VCaP (cell line): ENCODE measurements at regions not wholly inside any gene's neighbourhood (a gene's known extent, or its start where the extent isn't known, plus 50 kb on each side); places are given as distances from the start of the nearest gene placed in this dataset.
"Not testable (repeated sequence)": the region's sequence is repeated elsewhere in the genome, so short reads cannot be mapped to it uniquely, and the experiment has no call there.

ENCODE experiments used
- H3K27ac ChIP-seq: fragments of 450-650 bp; 2 replicates; pipeline ENCODE4 v1.5.1; 2017
- CTCF ChIP-seq: fragments of 450-650 bp; conservative IDR thresholded peaks from 2 replicates; pipeline ENCODE4 v1.5.1; 2017; ENCODE audit warnings: mild to moderate bottlenecking, moderate library complexity

- no peak overlapping the region for H3K27ac ChIP-seq
- TF ChIP-seq CTCF: peak; percentile 53
These were observed 536.0 kb upstream of the STEAP1 start for GRCh38 chr7:89618274-89618673.

- no peak for TF ChIP-seq CTCF
- H3K27ac ChIP-seq: no peak overlapping the region
These were observed 532.2 kb upstream of the STEAP1 start for GRCh38 chr7:89621925-89622641.

- TF ChIP-seq CTCF: peak; percentile 96
- no peak overlapping the region for H3K27ac ChIP-seq
These were observed 531.1 kb upstream of the STEAP1 start for GRCh38 chr7:89623018-89623672.

- H3K27ac ChIP-seq: not testable (repeated sequence)
These were observed 530.1 kb upstream of the STEAP1 start for GRCh38 chr7:89624155-89624554.

- no peak overlapping the region for H3K27ac ChIP-seq
- TF ChIP-seq CTCF: no peak
These were observed 505.8 kb upstream of the STEAP1 start for GRCh38 chr7:89648509-89648908.

- no peak for TF ChIP-seq CTCF
- H3K27ac ChIP-seq: no peak overlapping the region
These were observed 498.3 kb upstream of the STEAP1 start for GRCh38 chr7:89655946-89656345.

GRCh38 chr7:89661876-89662275, 492.4 kb upstream of the STEAP1 start:
- no peak for TF ChIP-seq CTCF
- no peak overlapping the region for H3K27ac ChIP-seq
